Loucy (cell line): ENCODE measurements at regions not wholly inside any gene's neighbourhood (a gene's known extent, or its start where the extent isn't known, plus 50 kb on each side); places are given as distances from the start of the nearest gene placed in this dataset.

ENCODE experiments used
- H2AFZ ChIP-seq: fragments of 200-600 bp; sonication (generic); 2 replicates; pipeline ENCODE4 v1.6.0; 2016; ENCODE audit warnings: antibody characterized with exemption, mild to moderate bottlenecking, low read length, moderate library complexity
- H3F3A ChIP-seq: fragments of 200-600 bp; 2 replicates; pipeline ENCODE4 v1.6.0; 2016; ENCODE audit warnings: antibody characterized with exemption, low read depth, mild to moderate bottlenecking
- H3K27me3 ChIP-seq: fragments of 200-600 bp; sonication (generic); 2 replicates; pipeline ENCODE4 v1.6.1; 2014; ENCODE audit warnings: low read length, mild to moderate bottlenecking; ENCODE audit not compliant: insufficient read depth, poor library complexity, severe bottlenecking
- H3K36me3 ChIP-seq: fragments of 200-600 bp; sonication (generic); 2 replicates; pipeline ENCODE4 v1.6.1; 2016; ENCODE audit warnings: low read length; ENCODE audit not compliant: insufficient read depth
- H3K4me1 ChIP-seq: fragments of 200-600 bp; sonication (generic); 2 replicates; pipeline ENCODE4 v1.5.1; 2014; ENCODE audit warnings: low read length, mild to moderate bottlenecking; ENCODE audit not compliant: insufficient read depth, poor library complexity, severe bottlenecking
- H3K4me2 ChIP-seq: fragments of 200-600 bp; sonication (generic); 2 replicates; pipeline ENCODE4 v1.6.0; 2014; ENCODE audit warnings: antibody characterized with exemption, low read length, low read depth, mild to moderate bottlenecking; ENCODE audit not compliant: poor library complexity, severe bottlenecking
- H3K4me3 ChIP-seq: fragments of 200-600 bp; sonication (generic); 2 replicates; pipeline ENCODE4 v1.5.1; 2014; ENCODE audit warnings: low read length, mild to moderate bottlenecking, mixed read lengths; ENCODE audit not compliant: poor library complexity, severe bottlenecking
- H3K79me2 ChIP-seq: fragments of 200-600 bp; sonication (generic); 2 replicates; pipeline ENCODE4 v1.6.1; 2014; ENCODE audit warnings: low read length; ENCODE audit not compliant: insufficient read depth
- H3K9ac ChIP-seq: fragments of 200-600 bp; sonication (generic); 2 replicates; pipeline ENCODE4 v1.6.0; 2014; ENCODE audit warnings: mild to moderate bottlenecking, low read depth, low read length, moderate library complexity; ENCODE audit not compliant: poor library complexity, severe bottlenecking
- H3K9me2 ChIP-seq: fragments of 200-600 bp; sonication (generic); replicated peaks from 2 replicates; pipeline ENCODE4 v1.6.1; 2016; ENCODE audit warnings: low read depth, low read length, mixed read lengths
- H3K9me3 ChIP-seq: fragments of 200-600 bp; sonication (generic); 2 replicates; pipeline ENCODE4 v1.6.1; 2014; ENCODE audit warnings: mild to moderate bottlenecking, antibody characterized with exemption, low read length, low read depth; ENCODE audit not compliant: insufficient read depth
- H4K20me1 ChIP-seq: fragments of 200-600 bp; sonication (generic); 2 replicates; pipeline ENCODE4 v1.6.0; 2014; ENCODE audit warnings: antibody characterized with exemption, low read length, mild to moderate bottlenecking; ENCODE audit not compliant: insufficient read depth, poor library complexity, severe bottlenecking
- CTCF ChIP-seq: fragments of 200-600 bp; sonication (generic); conservative IDR thresholded peaks from 2 replicates; pipeline ENCODE4 v1.5.1; 2014; ENCODE audit warnings: mild to moderate bottlenecking, antibody characterized with exemption, low read length
- EZH2phosphoT487 ChIP-seq: fragments of 200-600 bp; IDR thresholded peaks from 2 replicates; pipeline ENCODE4 v1.6.1; 2018; ENCODE audit warnings: antibody characterized with exemption, mild to moderate bottlenecking, moderate library complexity, borderline replicate concordance

GRCh38 chr22:26887456-26887855, 230.1 kb downstream of the MIAT start:
- Histone ChIP-seq H3K9ac (no peak overlapping the region), H3K9me2 (no peaks in the 10 kb centered on the region), H3K4me2 (no peak overlapping the region), H2AFZ (no peak overlapping the region), H3K9me3 (no peaks in the 10 kb centered on the region), H3F3A (no peaks in the 10 kb centered on the region), H3K36me3 (no peaks in the 10 kb centered on the region), H3K27me3 (no peaks in the 10 kb centered on the region), H3K79me2 (no peaks in the 10 kb centered on the region), H3K4me1 (no peaks in the 10 kb centered on the region), H3K4me3 (no peak overlapping the region), H4K20me1 (no peaks in the 10 kb centered on the region)
- no peak for TF ChIP-seq CTCF
- TF ChIP-seq EZH2phosphoT487: no peak

- no peak overlapping the region for H3K4me3 ChIP-seq
- H3K36me3 ChIP-seq: no peaks in the 10 kb centered on the region
- no peaks in the 10 kb centered on the region for H3K4me1 ChIP-seq
- no peaks in the 10 kb centered on the region for H3F3A ChIP-seq
- no peaks in the 10 kb centered on the region for H3K79me2 ChIP-seq
- no peaks in the 10 kb centered on the region for H4K20me1 ChIP-seq
- TF ChIP-seq CTCF: no peak
- no peak for TF ChIP-seq EZH2phosphoT487
- no peaks in the 10 kb centered on the region for H3K27me3 ChIP-seq
- H3K4me2 ChIP-seq: no peak overlapping the region
- no peak overlapping the region for H2AFZ ChIP-seq
- no peak overlapping the region for H3K9ac ChIP-seq
- no peaks in the 10 kb centered on the region for H3K9me3 ChIP-seq
- no peaks in the 10 kb centered on the region for H3K9me2 ChIP-seq
These were observed 230.5 kb downstream of the MIAT start for GRCh38 chr22:26887916-26888315.

GRCh38 chr22:26888887-26889286, 231.5 kb downstream of the MIAT start:
- H3K4me1 ChIP-seq: no peaks in the 10 kb centered on the region
- H3K9me2 ChIP-seq: no peaks in the 10 kb centered on the region
- TF ChIP-seq CTCF (no peak), EZH2phosphoT487 (no peak)
- H3K36me3 ChIP-seq: no peaks in the 10 kb centered on the region
- no peak overlapping the region for H3K9ac ChIP-seq
- no peaks in the 10 kb centered on the region for H3K9me3 ChIP-seq
- no peaks in the 10 kb centered on the region for H3K79me2 ChIP-seq
- no peaks in the 10 kb centered on the region for H3K27me3 ChIP-seq
- H4K20me1 ChIP-seq: no peaks in the 10 kb centered on the region
- no peak overlapping the region for H2AFZ ChIP-seq
- no peak overlapping the region for H3K4me3 ChIP-seq
- H3F3A ChIP-seq: no peaks in the 10 kb centered on the region
- no peak overlapping the region for H3K4me2 ChIP-seq
